ENCODE measurements at regions not wholly inside any gene's neighbourhood (a gene's known extent, or its start where the extent isn't known, plus 50 kb on each side); places are given as distances from the start of the nearest gene placed in this dataset.

GRCh38 chr7:25886387-25887240 lies 265.4 kb upstream of the NFE2L3 start:
- no peak for DNase-seq (ENCODE audit: low read depth)

- DNase-seq (ENCODE audit: low read depth): no peak
Observed at GRCh38 chr7:25887266-25887665, 264.7 kb upstream of the NFE2L3 start.

- DNase-seq (ENCODE audit: low read depth): no peak
Observed at GRCh38 chr7:25887795-25888559, 264.0 kb upstream of the NFE2L3 start.

- no peak for DNase-seq (ENCODE audit: low read depth)
Observed at GRCh38 chr7:25889765-25890164, 262.2 kb upstream of the NFE2L3 start.

- DNase-seq (ENCODE audit: low read depth): no peak
Observed at GRCh38 chr7:25891591-25891990, 260.4 kb upstream of the NFE2L3 start.

GRCh38 chr7:25893436-25893835 lies 258.6 kb upstream of the NFE2L3 start:
- no peak for DNase-seq (ENCODE audit: low read depth)

GRCh38 chr7:25894002-25894901 lies 257.7 kb upstream of the NFE2L3 start:
- DNase-seq (ENCODE audit: low read depth): no peak

GRCh38 chr7:25894902-25895791 lies 256.9 kb upstream of the NFE2L3 start:
- DNase-seq (ENCODE audit: low read depth): peak; percentile 43

- DNase-seq (ENCODE audit: low read depth): no peak
Observed at GRCh38 chr7:25895792-25896171, 256.2 kb upstream of the NFE2L3 start.

GRCh38 chr7:25897261-25897782 lies 254.7 kb upstream of the NFE2L3 start:
- no peak for DNase-seq (ENCODE audit: low read depth)

GRCh38 chr7:25900245-25900644 lies 251.8 kb upstream of the NFE2L3 start:
- DNase-seq (ENCODE audit: low read depth): no peak

- no peak for DNase-seq (ENCODE audit: low read depth)
Observed at GRCh38 chr7:25900877-25901276, 251.1 kb upstream of the NFE2L3 start.

- DNase-seq (ENCODE audit: low read depth): no peak
Observed at GRCh38 chr7:25901658-25902057, 250.3 kb upstream of the NFE2L3 start.

- DNase-seq (ENCODE audit: low read depth): no peak
Observed at GRCh38 chr7:25906003-25906402, 246.0 kb upstream of the NFE2L3 start.

- DNase-seq (ENCODE audit: low read depth): no peak
Observed at GRCh38 chr7:25906760-25907159, 245.2 kb upstream of the NFE2L3 start.

- DNase-seq (ENCODE audit: low read depth): no peak
Observed at GRCh38 chr7:25907214-25907613, 244.8 kb upstream of the NFE2L3 start.

- no peak for DNase-seq (ENCODE audit: low read depth)
Observed at GRCh38 chr7:25907731-25908130, 244.3 kb upstream of the NFE2L3 start.

GRCh38 chr7:25908154-25908949 lies 243.6 kb upstream of the NFE2L3 start:
- DNase-seq (ENCODE audit: low read depth): no peak

GRCh38 chr7:25911738-25912607 lies 240.0 kb upstream of the NFE2L3 start:
- DNase-seq (ENCODE audit: low read depth): no peak

Data from activated T-helper 1 cell treated with Interleukin-2 at 50 U/mL for 16 hours (primary cell).